Upper lobe of left lung (tissue), 6 donors: ENCODE measurements at regions not wholly inside any gene's neighbourhood (a gene's known extent, or its start where the extent isn't known, plus 50 kb on each side); places are given as distances from the start of the nearest gene placed in this dataset.

Experiments used
- ATAC-seq, 2 donors: fragments of 200-7000 bp; cut with Tn5 transposase; one replicate each; pipeline ENCODE4 v1.9.1; 2022; ENCODE audit warnings: mild to moderate bottlenecking in 2 of 2, moderate library complexity in 2 of 2; ENCODE audit not compliant: low FRiP score in 2 of 2
- DNase-seq, 2 donors: peaks; one replicate each; pipeline ENCODE4 v3.0.0-alpha.2; 2019 to 2020
- H3K27ac ChIP-seq, 4 donors: fragments of 200-600 bp; sonication (generic); one replicate each; pipeline ENCODE4 v1.5.1; 2016 to 2019
- H3K27me3 ChIP-seq, 4 donors: fragments of 200-600 bp; sonication (generic); one replicate each; pipeline ENCODE4 v1.5.1; 2017 to 2019
- H3K36me3 ChIP-seq, 4 donors: fragments of 200-600 bp; sonication (generic); one replicate each; pipeline ENCODE4 v1.5.1; 2016 to 2019
- H3K4me1 ChIP-seq, 4 donors: fragments of 200-600 bp; sonication (generic); one replicate each; pipeline ENCODE4 v1.5.1; 2018 to 2019
- H3K4me3 ChIP-seq, 4 donors: fragments of 200-600 bp; sonication (generic); one replicate each; pipeline ENCODE4 v1.5.1; 2017 to 2019; ENCODE audit warnings: mild to moderate bottlenecking in 2 of 4, moderate library complexity in 1 of 4
- H3K9me3 ChIP-seq, 4 donors: fragments of 200-600 bp; sonication (generic); one replicate each; pipeline ENCODE4 v1.5.1; 2018 to 2019
- CTCF ChIP-seq, 6 experiments: fragments of 450-650 bp in 4 of 6; fragments of 200-600 bp in 2 of 6; sonication (generic) in 2 of 6; IDR thresholded peaks; one replicate each; pipeline ENCODE4 v1.5.1; 2016 to 2019; ENCODE audit warnings: antibody characterized with exemption in 6 of 6
- EP300 ChIP-seq, 4 donors: sonication (generic); formaldehyde crosslinking; IDR thresholded peaks; one replicate each; pipeline ENCODE4 v1.5.1; 2017; ENCODE audit warnings: antibody characterized with exemption in 4 of 4, control low read depth in 2 of 4
- POLR2A ChIP-seq, 4 donors: fragments of 450-650 bp; IDR thresholded peaks; one replicate each; pipeline ENCODE4 v1.5.1; 2016 to 2017; ENCODE audit warnings: antibody characterized with exemption in 4 of 4, mild to moderate bottlenecking in 2 of 4
- POLR2AphosphoS5 ChIP-seq, 2 donors: sonication (generic); formaldehyde crosslinking; IDR thresholded peaks; one replicate each; pipeline ENCODE4 v1.5.1; 2017; ENCODE audit warnings: antibody characterized with exemption in 2 of 2
- WGBS, 2 donors: methylation state at CpG; one replicate each; pipeline ENCODE4 v1.1.5; 2017 to 2018; 5-methylcytosine and 5-hydroxymethylcytosine counted together
- donor health status: DM: no; HTN: no; CAD: no; lungs with moderate emphysema.
- donor health status: DM: no; HTN: yes; CAD: no; lungs with severe emphysema.

- Histone ChIP-seq H3K9me3 (no peaks in the 10 kb centered on the region), H3K4me1 (no peaks in the 10 kb centered on the region), H3K4me3 (no peak overlapping the region), H3K27ac (no peak overlapping the region), H3K36me3 (no peaks in the 10 kb centered on the region), H3K27me3 (no peaks in the 10 kb centered on the region)
- WGBS, 2 donors: 78 to 98% methylated on average over 4 of the region's 4 CpGs
- DNase-seq (no peak), ATAC-seq (no peak)
- TF ChIP-seq POLR2AphosphoS5 (IDR thresholded peaks at IDR 0.05) (no peak), EP300 (IDR thresholded peaks at IDR 0.05) (no peak), POLR2A (IDR thresholded peaks at IDR 0.05) (no peak), CTCF (IDR thresholded peaks at IDR 0.05) (no peak)
Measured at GRCh38 chr7:25353732-25354131, 125.4 kb upstream of the NPVF start.

DNA sequence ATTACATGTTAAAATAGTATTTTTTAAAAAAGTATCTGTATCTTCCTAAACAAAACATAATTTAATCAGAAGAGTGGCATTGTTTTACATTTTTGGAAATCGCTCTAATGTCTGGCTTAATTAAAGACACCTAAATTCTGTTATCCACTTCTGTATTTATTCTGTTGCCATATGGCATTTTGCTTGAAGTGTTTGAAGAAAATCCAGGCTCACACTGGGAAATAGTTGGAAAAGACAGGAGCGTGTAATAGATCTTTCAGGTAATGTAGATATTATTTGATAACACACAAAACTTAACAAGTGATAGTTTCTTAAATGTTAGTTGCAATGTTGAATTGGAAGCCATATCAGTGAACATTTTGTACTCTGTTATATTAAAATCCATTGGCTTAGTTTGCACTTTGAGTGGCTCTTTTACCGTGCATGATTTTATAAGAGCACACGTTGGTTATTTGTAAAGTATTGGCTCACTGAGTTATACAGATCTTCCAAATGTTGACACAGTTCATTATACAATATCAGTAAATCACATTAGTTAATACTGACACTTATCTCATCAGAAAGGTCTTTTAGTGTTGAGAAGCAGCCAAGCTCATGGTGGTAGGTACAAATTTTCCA is 128.4 kb upstream of the NPVF start:
- no peaks in the 10 kb centered on the region for H3K27me3 ChIP-seq
- no peak for ATAC-seq
- 58 to 86% methylated on average over 4 of the region's 4 CpGs for whole genome bisulfite sequencing, 2 donors
- H3K27ac ChIP-seq: no peak overlapping the region
- H3K4me1 ChIP-seq: no peaks in the 10 kb centered on the region
- H3K4me3 ChIP-seq: no peak overlapping the region
- DNase-seq: no peak
- TF ChIP-seq EP300 (IDR thresholded peaks at IDR 0.05) (no peak), CTCF (IDR thresholded peaks at IDR 0.05) (no peak), POLR2AphosphoS5 (IDR thresholded peaks at IDR 0.05) (no peak), POLR2A (IDR thresholded peaks at IDR 0.05) (no peak)
- H3K36me3 ChIP-seq: no peaks in the 10 kb centered on the region
- H3K9me3 ChIP-seq: no peaks in the 10 kb centered on the region

DNA sequence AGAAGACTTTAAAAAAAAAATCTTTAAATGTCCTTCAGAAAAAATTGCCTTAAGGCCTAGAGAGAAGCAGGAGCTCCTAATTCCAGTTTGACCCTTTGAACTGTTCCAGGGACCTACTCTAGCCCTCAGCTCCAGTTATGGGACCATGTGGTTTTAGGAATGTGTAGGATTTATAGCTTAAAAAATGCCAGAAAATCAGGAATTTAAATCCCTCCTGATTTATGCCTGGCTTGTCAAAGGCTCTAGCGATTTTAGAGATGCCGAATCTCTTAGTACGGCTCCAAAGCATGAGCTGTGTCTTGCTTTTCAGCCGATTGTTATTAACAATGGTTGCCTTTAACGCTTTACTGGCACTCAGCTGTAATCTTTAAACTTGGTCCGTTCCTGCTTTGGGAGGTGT is 130.6 kb upstream of the NPVF start:
- DNase-seq (no peak), ATAC-seq (no peak)
- H3K27ac ChIP-seq: no peak overlapping the region
- no peaks in the 10 kb centered on the region for H3K27me3 ChIP-seq
- H3K4me1 ChIP-seq: no peaks in the 10 kb centered on the region
- WGBS, 2 donors: 84 to 88% methylated on average over 6 of the region's 6 CpGs
- H3K4me3 ChIP-seq: no peak overlapping the region
- H3K36me3 ChIP-seq: no peaks in the 10 kb centered on the region
- H3K9me3 ChIP-seq: no peaks in the 10 kb centered on the region
- no peak for TF ChIP-seq CTCF (IDR thresholded peaks at IDR 0.05)
- no peak for TF ChIP-seq POLR2AphosphoS5 (IDR thresholded peaks at IDR 0.05)
- TF ChIP-seq EP300 (IDR thresholded peaks at IDR 0.05): no peak
- no peak for TF ChIP-seq POLR2A (IDR thresholded peaks at IDR 0.05)

GRCh38 chr7:25359471-25360059 is 131.3 kb upstream of the NPVF start:
- Histone ChIP-seq H3K9me3 (no peaks in the 10 kb centered on the region), H3K27ac (no peak overlapping the region), H3K4me1 (no peaks in the 10 kb centered on the region), H3K36me3 (no peaks in the 10 kb centered on the region), H3K4me3 (no peak overlapping the region), H3K27me3 (no peaks in the 10 kb centered on the region)
- no peak for ATAC-seq
- no peak for TF ChIP-seq EP300 (IDR thresholded peaks at IDR 0.05)
- TF ChIP-seq CTCF (IDR thresholded peaks at IDR 0.05): no peak
- TF ChIP-seq POLR2AphosphoS5 (IDR thresholded peaks at IDR 0.05): no peak
- TF ChIP-seq POLR2A (IDR thresholded peaks at IDR 0.05): no peak
- no peak for DNase-seq
- 27 to 41% methylated on average over 9 of the region's 9 CpGs for WGBS, 2 donors

DNA sequence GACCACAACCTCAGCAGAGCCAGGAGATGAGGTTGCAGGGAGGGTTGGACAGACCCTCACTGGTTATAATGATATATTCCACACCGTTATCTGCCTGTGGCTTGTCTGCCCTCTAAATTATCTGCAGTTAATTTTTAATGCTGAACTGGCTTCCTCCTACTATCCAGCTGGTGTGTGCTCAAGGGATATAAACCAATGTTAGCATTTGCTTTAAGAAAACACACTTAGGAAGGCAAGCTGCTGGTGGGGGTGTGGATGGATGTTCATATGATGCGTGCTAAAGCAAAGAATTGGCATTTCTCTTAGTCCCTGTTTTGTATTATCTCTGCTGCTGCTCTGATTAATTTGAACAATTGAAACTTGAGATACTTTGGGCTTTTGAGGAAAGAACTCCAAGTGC is 132.2 kb upstream of the NPVF start:
- 72 to 77% methylated on average over 2 of the region's 2 CpGs for WGBS, 2 donors

More for the DNA sequence above, 132.2 kb upstream of the NPVF start:
- Histone ChIP-seq H3K27ac (no peak overlapping the region), H3K27me3 (no peaks in the 10 kb centered on the region), H3K36me3 (no peaks in the 10 kb centered on the region), H3K4me3 (no peak overlapping the region), H3K9me3 (no peaks in the 10 kb centered on the region), H3K4me1 (no peaks in the 10 kb centered on the region)
- no peak for TF ChIP-seq POLR2A (IDR thresholded peaks at IDR 0.05)
- TF ChIP-seq EP300 (IDR thresholded peaks at IDR 0.05): no peak
- no peak for TF ChIP-seq CTCF (IDR thresholded peaks at IDR 0.05)
- no peak for TF ChIP-seq POLR2AphosphoS5 (IDR thresholded peaks at IDR 0.05)
- DNase-seq (no peak), ATAC-seq (no peak)
